WERI-Rb-1 (cell line): ENCODE measurements at regions not wholly inside any gene's neighbourhood (a gene's known extent, or its start where the extent isn't known, plus 50 kb on each side); places are given as distances from the start of the nearest gene placed in this dataset.

Source experiments
- DNase-seq: peaks from one replicate; pipeline ENCODE4 v3.0.0-alpha.2; 2020
- H3K27ac ChIP-seq: fragments of 250-450 bp; sonication (Bioruptor Pico); 2 replicates; pipeline ENCODE4 v1.5.1; 2020; ENCODE audit warnings: mild to moderate bottlenecking, moderate library complexity
- H3K27me3 ChIP-seq: fragments of 250-450 bp; sonication (Bioruptor Pico); 2 replicates; pipeline ENCODE4 v1.5.1; 2021; ENCODE audit warnings: mild to moderate bottlenecking, low read depth, moderate library complexity; ENCODE audit not compliant: insufficient read depth, severe bottlenecking
- H3K36me3 ChIP-seq: fragments of 250-450 bp; sonication (Bioruptor Pico); 2 replicates; pipeline ENCODE4 v1.5.1; 2020; ENCODE audit warnings: mild to moderate bottlenecking, moderate library complexity
- H3K4me3 ChIP-seq: 2 replicates; pipeline ENCODE4 v1.5.1; 2011; ENCODE audit warnings: low read depth, mild to moderate bottlenecking, control low read depth, low read length
- H3K9me3 ChIP-seq: fragments of 250-450 bp; sonication (Bioruptor Pico); 2 replicates; pipeline ENCODE4 v1.5.1; 2021; ENCODE audit warnings: mild to moderate bottlenecking, moderate library complexity; ENCODE audit not compliant: severe bottlenecking
- TF ChIP-seq, protein P1 (sequence below): IDR thresholded peaks from 2 replicates; pipeline ENCODE4 v1.5.1; 2011; ENCODE audit warnings: low read depth, mild to moderate bottlenecking, control low read depth, inconsistent platforms, low read length

GRCh38 chr7:47100148-47100816 is 481.6 kb downstream of the TNS3 start:
- H3K9me3 ChIP-seq: no peaks in the 10 kb centered on the region
- no peaks in the 10 kb centered on the region for H3K36me3 ChIP-seq
- H3K27me3 ChIP-seq: no peaks in the 10 kb centered on the region
- no peak for DNase-seq
- H3K27ac ChIP-seq: no peak overlapping the region
- H3K4me3 ChIP-seq: no peak overlapping the region
- TF ChIP-seq, protein P1, sequence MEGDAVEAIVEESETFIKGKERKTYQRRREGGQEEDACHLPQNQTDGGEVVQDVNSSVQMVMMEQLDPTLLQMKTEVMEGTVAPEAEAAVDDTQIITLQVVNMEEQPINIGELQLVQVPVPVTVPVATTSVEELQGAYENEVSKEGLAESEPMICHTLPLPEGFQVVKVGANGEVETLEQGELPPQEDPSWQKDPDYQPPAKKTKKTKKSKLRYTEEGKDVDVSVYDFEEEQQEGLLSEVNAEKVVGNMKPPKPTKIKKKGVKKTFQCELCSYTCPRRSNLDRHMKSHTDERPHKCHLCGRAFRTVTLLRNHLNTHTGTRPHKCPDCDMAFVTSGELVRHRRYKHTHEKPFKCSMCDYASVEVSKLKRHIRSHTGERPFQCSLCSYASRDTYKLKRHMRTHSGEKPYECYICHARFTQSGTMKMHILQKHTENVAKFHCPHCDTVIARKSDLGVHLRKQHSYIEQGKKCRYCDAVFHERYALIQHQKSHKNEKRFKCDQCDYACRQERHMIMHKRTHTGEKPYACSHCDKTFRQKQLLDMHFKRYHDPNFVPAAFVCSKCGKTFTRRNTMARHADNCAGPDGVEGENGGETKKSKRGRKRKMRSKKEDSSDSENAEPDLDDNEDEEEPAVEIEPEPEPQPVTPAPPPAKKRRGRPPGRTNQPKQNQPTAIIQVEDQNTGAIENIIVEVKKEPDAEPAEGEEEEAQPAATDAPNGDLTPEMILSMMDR: no peak

DNA sequence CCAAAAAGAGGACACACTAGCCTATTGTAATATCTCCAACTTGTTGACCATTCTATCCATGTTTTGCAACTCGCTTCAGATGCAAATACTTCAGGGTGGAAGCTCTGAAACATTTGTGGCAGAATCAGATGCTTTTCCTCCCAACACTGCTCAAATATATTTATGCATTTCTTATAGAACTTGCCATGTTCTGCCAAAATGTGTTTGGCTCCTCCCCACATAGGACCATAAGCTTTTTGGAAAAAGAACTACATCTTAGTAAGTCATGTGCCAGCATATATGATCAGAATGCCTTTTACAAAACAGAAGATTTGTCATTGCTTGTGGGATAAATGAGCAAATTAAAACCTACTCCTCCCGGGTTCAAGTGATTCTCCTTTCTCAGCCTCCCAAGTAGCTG is 484.5 kb downstream of the TNS3 start:
- Histone ChIP-seq H3K36me3 (no peaks in the 10 kb centered on the region), H3K27me3 (no peaks in the 10 kb centered on the region), H3K4me3 (no peak overlapping the region), H3K9me3 (no peaks in the 10 kb centered on the region), H3K27ac (no peak overlapping the region)
- TF ChIP-seq, protein P1: no peak
- no peak for DNase-seq

GRCh38 chr7:47095946-47096345 is 486.0 kb downstream of the TNS3 start:
- H3K27me3 ChIP-seq: no peaks in the 10 kb centered on the region
- no peak overlapping the region for H3K4me3 ChIP-seq
- no peaks in the 10 kb centered on the region for H3K9me3 ChIP-seq
- H3K27ac ChIP-seq: no peak overlapping the region
- TF ChIP-seq, protein P1: no peak
- DNase-seq: no peak
- no peaks in the 10 kb centered on the region for H3K36me3 ChIP-seq

DNA sequence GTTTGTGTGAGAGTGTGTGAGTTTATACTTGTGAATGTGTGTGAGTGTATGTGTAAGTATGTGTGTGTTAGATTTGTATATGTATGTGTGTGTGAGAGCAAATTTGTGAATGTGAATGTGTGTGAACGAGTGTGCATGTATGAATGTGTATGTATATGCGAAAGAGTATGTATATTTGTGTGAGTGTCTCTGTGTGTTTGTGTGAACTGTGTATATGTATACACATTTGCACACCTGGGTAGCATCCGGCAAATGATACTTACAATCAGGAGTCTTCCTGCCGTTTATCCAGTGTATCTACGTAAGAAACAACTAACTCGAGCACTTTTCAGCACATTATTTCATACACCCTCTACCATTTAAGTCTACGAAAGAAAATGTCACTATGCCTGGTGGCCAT is 487.4 kb downstream of the TNS3 start:
- H3K9me3 ChIP-seq: no peaks in the 10 kb centered on the region
- H3K27ac ChIP-seq: no peak overlapping the region
- TF ChIP-seq, protein P1: no peak
- no peak overlapping the region for H3K4me3 ChIP-seq
- no peak for DNase-seq
- no peaks in the 10 kb centered on the region for H3K27me3 ChIP-seq
- no peaks in the 10 kb centered on the region for H3K36me3 ChIP-seq

DNA sequence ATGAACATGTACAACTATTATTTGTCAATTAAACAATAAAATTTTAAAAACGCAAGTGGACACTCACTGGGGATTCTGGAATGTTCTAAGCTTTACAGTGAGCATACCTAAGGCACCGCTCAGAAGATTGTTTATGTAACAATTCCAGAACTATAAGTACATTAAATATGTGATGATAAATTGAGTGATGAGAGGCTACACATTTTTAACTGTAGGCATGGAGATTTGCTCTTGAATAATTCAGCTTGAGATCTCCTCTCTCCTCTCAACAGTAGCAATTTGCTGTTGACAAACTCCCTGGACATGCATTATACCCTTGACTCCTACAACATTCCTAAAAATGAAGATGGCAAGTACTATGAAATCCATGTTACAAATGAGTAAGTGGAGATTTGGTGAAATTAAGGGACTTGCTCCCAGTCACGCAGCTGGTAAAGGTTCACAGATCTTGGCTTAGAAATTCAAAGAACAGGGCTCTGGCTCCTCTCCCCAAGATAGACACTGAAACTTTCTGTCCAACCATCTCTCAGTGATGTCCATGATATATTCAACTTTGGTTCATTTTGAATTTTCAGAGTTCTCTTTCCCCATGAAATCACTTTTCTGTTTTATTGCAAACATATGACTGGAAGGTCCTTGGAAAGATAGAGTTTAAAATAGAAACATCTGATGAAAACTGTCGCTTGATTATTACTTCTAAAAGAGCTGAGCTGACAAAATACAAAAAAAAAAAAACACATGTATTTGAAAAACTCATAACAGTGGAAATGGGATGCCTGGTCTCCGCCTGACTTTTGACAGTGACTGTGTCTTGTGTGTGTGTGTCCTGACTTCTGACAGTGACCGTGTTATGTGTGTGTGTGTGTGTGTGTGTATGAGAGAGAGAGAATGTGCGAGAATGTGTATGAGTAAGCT is 488.3 kb downstream of the TNS3 start:
- Histone ChIP-seq H3K27ac (no peak overlapping the region), H3K4me3 (no peak overlapping the region), H3K27me3 (no peaks in the 10 kb centered on the region), H3K9me3 (no peaks in the 10 kb centered on the region), H3K36me3 (no peaks in the 10 kb centered on the region)
- no peak for DNase-seq
- TF ChIP-seq, protein P1: no peak
